ENCODE measurements at regions not wholly inside any gene's neighbourhood (a gene's known extent, or its start where the extent isn't known, plus 50 kb on each side); places are given as distances from the start of the nearest gene placed in this dataset.

- DNase-seq (ENCODE audit: low spot score): no peak
Measured at GRCh38 chr2:6744038-6744437, 121.7 kb downstream of the CMPK2 start.

- no peak for DNase-seq (ENCODE audit: low spot score)
Measured at GRCh38 chr2:6747433-6747832, 118.3 kb downstream of the CMPK2 start.

GRCh38 chr2:6748406-6749067, 117.2 kb downstream of the CMPK2 start:
- DNase-seq (ENCODE audit: low spot score): no peak

GRCh38 chr2:6749962-6750361, 115.7 kb downstream of the CMPK2 start:
- no peak for DNase-seq (ENCODE audit: low spot score)

GRCh38 chr2:6750411-6751158, 115.1 kb downstream of the CMPK2 start:
- no peak for DNase-seq (ENCODE audit: low spot score)

GRCh38 chr2:6754419-6754818, 111.3 kb downstream of the CMPK2 start:
- DNase-seq (ENCODE audit: low spot score): no peak

- DNase-seq (ENCODE audit: low spot score): no peak
Measured at GRCh38 chr2:6755456-6755855, 110.3 kb downstream of the CMPK2 start.

- no peak for DNase-seq (ENCODE audit: low spot score)
Measured at GRCh38 chr2:6757215-6757614, 108.5 kb downstream of the CMPK2 start.

GRCh38 chr2:6759689-6760088, 106.0 kb downstream of the CMPK2 start:
- no peak for DNase-seq (ENCODE audit: low spot score)

GRCh38 chr2:6760132-6760531, 105.6 kb downstream of the CMPK2 start:
- DNase-seq (ENCODE audit: low spot score): no peak

GRCh38 chr2:6764968-6765723, 100.6 kb downstream of the CMPK2 start:
- DNase-seq (ENCODE audit: low spot score): no peak

GRCh38 chr2:6769346-6769745, 96.4 kb downstream of the CMPK2 start:
- DNase-seq (ENCODE audit: low spot score): no peak

GRCh38 chr2:6770006-6770405, 95.7 kb downstream of the CMPK2 start:
- DNase-seq (ENCODE audit: low spot score): no peak

GRCh38 chr2:6771634-6772611, 93.8 kb downstream of the CMPK2 start:
- DNase-seq (ENCODE audit: low spot score): no peak

GRCh38 chr2:6773007-6773693, 92.6 kb downstream of the CMPK2 start:
- DNase-seq (ENCODE audit: low spot score): peak; percentile 63

GRCh38 chr2:6773694-6774044, 92.0 kb downstream of the CMPK2 start:
- no peak for DNase-seq (ENCODE audit: low spot score)

- DNase-seq (ENCODE audit: low spot score): no peak
Measured at GRCh38 chr2:6776125-6776524, 89.6 kb downstream of the CMPK2 start.

GRCh38 chr2:6777626-6778025, 88.1 kb downstream of the CMPK2 start:
- DNase-seq (ENCODE audit: low spot score): no peak

- no peak for DNase-seq (ENCODE audit: low spot score)
Measured at GRCh38 chr2:6780765-6781274, 84.9 kb downstream of the CMPK2 start.

GRCh38 chr2:6782517-6783237, 83.0 kb downstream of the CMPK2 start:
- no peak for DNase-seq (ENCODE audit: low spot score)
